ENCODE measurements at regions not wholly inside any gene's neighbourhood (a gene's known extent, or its start where the extent isn't known, plus 50 kb on each side); places are given as distances from the start of the nearest gene placed in this dataset.

GRCh38 chr13:79709471-79709870, 228.5 kb downstream of the NDFIP2 start:
- no peak overlapping the region for H3K27ac ChIP-seq (ENCODE audit: low read depth, low read length)
- intact Hi-C loops (cut with micrococcal nuclease) = no loop called here
- ATAC-seq (no peak), DNase-seq (ENCODE audit: low read depth, low spot score) (no peak)
- no peaks in the 10 kb centered on the region for H3K4me1 ChIP-seq (ENCODE audit: control insufficient read depth in 1 of 2, insufficient read depth in 2 of 2, low read length in 2 of 2)
- H3K36me3 ChIP-seq (ENCODE audit: control insufficient read depth in 1 of 2, insufficient read depth in 2 of 2, low read length in 2 of 2) = no peaks in the 10 kb centered on the region
- H3K9me2 ChIP-seq (ENCODE audit: insufficient read depth) = no peaks in the 10 kb centered on the region
- H4K20me1 ChIP-seq (ENCODE audit: insufficient read depth) = no peaks in the 10 kb centered on the region
- ChIA-PET CTCF (no interaction called here), RAD21 (ENCODE audit: low non-redundant PET in 1 of 2, low total read pairs in 2 of 2, uncharacterized antibody in 2 of 2, unreplicated experiment in 2 of 2) (no interaction called here), POLR2A (no interaction called here)
- no TSS peak for BruUV-seq (replicated peaks)
- H3K4me2 ChIP-seq (ENCODE audit: low read length) = no peak overlapping the region
- TF ChIP-seq SRF (IDR thresholded peaks at IDR 0.05; ENCODE audit: low read depth) (no peak), EGR1 (IDR thresholded peaks at IDR 0.05; ENCODE audit: low read depth) (no peak), CTCF (IDR thresholded peaks at IDR 0.05 in 2 of 3, conservative IDR thresholded peaks at IDR 0.05 in 1 of 3; ENCODE audit: borderline replicate concordance in 1 of 3, insufficient read depth in 1 of 3, low read depth in 2 of 3, low read length in 2 of 3) (no peak)
- no peak overlapping the region for H2AFZ ChIP-seq (ENCODE audit: low read depth, low read length, poor library complexity, severe bottlenecking)
- no peak overlapping the region for H3K9ac ChIP-seq (ENCODE audit: low read length)
- H3K27me3 ChIP-seq (ENCODE audit: insufficient read depth, low read length) = no peaks in the 10 kb centered on the region
- H3K9me3 ChIP-seq (ENCODE audit: control insufficient read depth in 1 of 2, insufficient read depth in 1 of 2, low read depth in 1 of 2, low read length in 2 of 2) = no peaks in the 10 kb centered on the region
- H3K79me2 ChIP-seq (ENCODE audit: insufficient read depth, low read length) = no peaks in the 10 kb centered on the region
- H3K4me3 ChIP-seq (replicated peaks in 1 of 2; ENCODE audit: low read depth in 1 of 2, low read length in 2 of 2) = no peak overlapping the region

GRCh38 chr13:79703772-79704171, 222.8 kb downstream of the NDFIP2 start:
- Histone ChIP-seq H3K27ac (ENCODE audit: low read depth, low read length) (no peak overlapping the region), H4K20me1 (ENCODE audit: insufficient read depth) (no peaks in the 10 kb centered on the region), H3K4me1 (ENCODE audit: control insufficient read depth in 1 of 2, insufficient read depth in 2 of 2, low read length in 2 of 2) (no peaks in the 10 kb centered on the region), H3K9me2 (ENCODE audit: insufficient read depth) (no peaks in the 10 kb centered on the region), H3K27me3 (ENCODE audit: insufficient read depth, low read length) (no peaks in the 10 kb centered on the region), H3K9ac (ENCODE audit: low read length) (no peak overlapping the region), H3K9me3 (ENCODE audit: control insufficient read depth in 1 of 2, insufficient read depth in 1 of 2, low read depth in 1 of 2, low read length in 2 of 2) (no peaks in the 10 kb centered on the region), H3K4me2 (ENCODE audit: low read length) (no peak overlapping the region), H3K4me3 (replicated peaks in 1 of 2; ENCODE audit: low read depth in 1 of 2, low read length in 2 of 2) (no peak overlapping the region), H3K79me2 (ENCODE audit: insufficient read depth, low read length) (no peaks in the 10 kb centered on the region), H2AFZ (ENCODE audit: low read depth, low read length, poor library complexity, severe bottlenecking) (no peak overlapping the region), H3K36me3 (ENCODE audit: control insufficient read depth in 1 of 2, insufficient read depth in 2 of 2, low read length in 2 of 2) (no peaks in the 10 kb centered on the region)
- BruUV-seq (replicated peaks) = no TSS peak
- intact Hi-C loops (cut with micrococcal nuclease) = no loop called here
- DNase-seq (ENCODE audit: low read depth, low spot score) = no peak
- ChIA-PET CTCF (no interaction called here), POLR2A (no interaction called here), RAD21 (ENCODE audit: low non-redundant PET in 1 of 2, low total read pairs in 2 of 2, uncharacterized antibody in 2 of 2, unreplicated experiment in 2 of 2) (no interaction called here)
- ATAC-seq = no peak
- no peak for TF ChIP-seq ZFX (IDR thresholded peaks at IDR 0.05)
- no peak for TF ChIP-seq EZH2phosphoT487 (IDR thresholded peaks at IDR 0.05; ENCODE audit: borderline replicate concordance)
- TF ChIP-seq CEBPB (IDR thresholded peaks at IDR 0.05; ENCODE audit: low read depth) = no peak
